ENCODE measurements at regions not wholly inside any gene's neighbourhood (a gene's known extent, or its start where the extent isn't known, plus 50 kb on each side); places are given as distances from the start of the nearest gene placed in this dataset.
"Not testable (repeated sequence)": the region's sequence is repeated elsewhere in the genome, so short reads cannot be mapped to it uniquely, and the experiment has no call there.

- Mint-ChIP-seq H3K27me3 (no peaks in the 10 kb centered on the region), H3K27ac (no peak overlapping the region), H3K4me1 (no peaks in the 10 kb centered on the region), H3K4me3 (no peak overlapping the region), H3K9me3 (peaks cover 3% of the 10 kb centered on the region), H3K36me3 (no peaks in the 10 kb centered on the region)
- DNase-seq (ENCODE audit: low spot score in 2 of 2) (no peak), ATAC-seq (ENCODE audit: low read depth) (no peak)
These were observed 183.2 kb upstream of the TUSC1 start for GRCh38 chr9:25861421-25861820.

DNA sequence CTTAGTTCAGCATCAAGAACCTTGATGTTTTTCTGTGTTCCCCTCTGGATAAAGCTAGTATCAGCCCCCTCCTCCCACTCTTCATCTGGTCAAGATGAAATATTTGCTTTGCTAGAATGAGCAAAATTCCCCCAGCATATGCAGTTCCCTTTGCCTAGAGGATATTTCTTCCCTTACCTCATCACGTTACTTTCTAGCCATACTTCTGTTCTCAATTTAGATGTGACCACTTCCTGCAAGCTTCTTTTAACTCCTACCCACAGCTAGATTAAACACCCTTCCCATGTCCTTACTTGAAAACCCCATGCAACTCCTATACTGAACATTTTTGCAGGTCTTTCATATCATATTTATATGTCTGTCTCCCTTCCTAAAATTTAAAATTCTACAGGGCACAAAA is 178.9 kb upstream of the TUSC1 start:
- H3K4me1 Mint-ChIP-seq: no peaks in the 10 kb centered on the region

DNA sequence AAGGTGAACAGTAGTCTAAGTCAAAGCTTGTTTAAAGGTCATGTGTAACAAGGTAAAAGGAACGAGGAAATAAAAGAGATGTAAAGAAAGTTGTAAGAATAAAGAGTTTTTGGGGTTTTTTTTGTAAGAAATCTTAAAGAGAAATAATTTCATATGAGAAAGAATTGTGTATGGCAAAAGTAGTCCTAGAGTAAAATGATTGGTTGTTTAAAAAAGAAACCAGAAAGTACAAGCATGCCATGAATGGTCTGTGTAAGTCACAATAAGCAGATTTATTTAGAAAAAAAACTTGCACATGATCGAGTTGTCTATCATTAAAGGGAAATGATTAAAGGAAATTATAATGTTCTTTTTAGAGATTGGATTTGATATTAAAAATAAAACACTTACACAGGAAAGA is 172.6 kb upstream of the TUSC1 start:
- H3K27ac Mint-ChIP-seq: no peak overlapping the region
- no peaks in the 10 kb centered on the region for H3K36me3 Mint-ChIP-seq
- no peaks in the 10 kb centered on the region for H3K27me3 Mint-ChIP-seq
- no peaks in the 10 kb centered on the region for H3K4me1 Mint-ChIP-seq
- no peak for DNase-seq (ENCODE audit: low spot score in 2 of 2)
- ATAC-seq (ENCODE audit: low read depth): no peak
- peaks cover 11% of the 10 kb centered on the region for H3K9me3 Mint-ChIP-seq
- H3K4me3 Mint-ChIP-seq: no peak overlapping the region

More for the DNA sequence above, 178.9 kb upstream of the TUSC1 start:
- Mint-ChIP-seq H3K4me3 (no peak overlapping the region), H3K27ac (no peak overlapping the region), H3K36me3 (no peaks in the 10 kb centered on the region), H3K27me3 (no peaks in the 10 kb centered on the region), H3K9me3 (peaks cover 6% of the 10 kb centered on the region)
- ATAC-seq (ENCODE audit: low read depth) (no peak), DNase-seq (ENCODE audit: low spot score in 2 of 2) (no peak)

- Mint-ChIP-seq H3K27ac (no peak overlapping the region), H3K4me1 (no peaks in the 10 kb centered on the region), H3K4me3 (no peak overlapping the region), H3K36me3 (no peaks in the 10 kb centered on the region), H3K9me3 (peaks cover 5% of the 10 kb centered on the region), H3K27me3 (no peaks in the 10 kb centered on the region)
- ATAC-seq (ENCODE audit: low read depth) (no peak), DNase-seq (ENCODE audit: low spot score in 2 of 2) (no peak)
These were observed 167.6 kb upstream of the TUSC1 start for GRCh38 chr9:25845867-25846266.

- H3K4me1 Mint-ChIP-seq: no peaks in the 10 kb centered on the region
- H3K4me3 Mint-ChIP-seq: no peak overlapping the region
- no peaks in the 10 kb centered on the region for H3K27me3 Mint-ChIP-seq
These were observed 152.1 kb upstream of the TUSC1 start for GRCh38 chr9:25830381-25830780.

DNA sequence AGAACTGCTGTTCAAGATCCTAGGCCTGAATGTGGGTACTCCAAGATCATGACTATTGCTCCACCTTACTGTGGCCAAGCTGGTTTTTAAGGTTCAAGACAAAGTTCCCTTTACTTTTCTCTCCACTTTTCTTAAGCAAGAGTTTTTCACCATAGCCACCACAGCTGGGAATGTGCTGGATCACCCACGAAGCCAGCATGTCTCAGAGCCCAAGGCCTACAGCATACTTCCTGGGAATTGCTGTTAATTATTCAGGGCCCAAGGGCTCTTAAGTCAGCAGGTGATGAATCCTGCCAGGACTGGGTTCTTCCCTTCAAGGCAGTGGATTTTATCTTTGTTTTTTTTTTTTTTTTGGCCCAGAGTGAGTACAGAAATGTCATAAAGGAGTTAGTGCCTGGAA is 149.4 kb upstream of the TUSC1 start:
- DNase-seq (ENCODE audit: low spot score in 2 of 2) (no peak), ATAC-seq (ENCODE audit: low read depth) (no peak)
- Mint-ChIP-seq H3K27me3 (no peaks in the 10 kb centered on the region), H3K27ac (no peak overlapping the region), H3K4me1 (no peaks in the 10 kb centered on the region), H3K36me3 (no peaks in the 10 kb centered on the region), H3K4me3 (no peak overlapping the region), H3K9me3 (peaks cover 13% of the 10 kb centered on the region)

More at GRCh38 chr9:25830381-25830780, 152.1 kb upstream of the TUSC1 start:
- no peaks in the 10 kb centered on the region for H3K36me3 Mint-ChIP-seq
- ATAC-seq (ENCODE audit: low read depth) (no peak), DNase-seq (ENCODE audit: low spot score in 2 of 2) (no peak)
- H3K27ac Mint-ChIP-seq: no peak overlapping the region
- H3K9me3 Mint-ChIP-seq: peaks cover 11% of the 10 kb centered on the region

GRCh38 chr9:25816439-25816838 is 138.2 kb upstream of the TUSC1 start:
- ATAC-seq (ENCODE audit: low read depth) (no peak), DNase-seq (ENCODE audit: low spot score in 2 of 2) (no peak)
- Mint-ChIP-seq H3K4me3 (no peak overlapping the region), H3K9me3 (peaks cover 5% of the 10 kb centered on the region), H3K27ac (no peak overlapping the region), H3K27me3 (no peaks in the 10 kb centered on the region), H3K4me1 (no peaks in the 10 kb centered on the region), H3K36me3 (no peaks in the 10 kb centered on the region)

- H3K27me3 Mint-ChIP-seq: no peaks in the 10 kb centered on the region
- ATAC-seq (ENCODE audit: low read depth) (no peak), DNase-seq (ENCODE audit: low spot score in 2 of 2) (no peak)
- H3K4me3 Mint-ChIP-seq: no peak overlapping the region
- H3K9me3 Mint-ChIP-seq: no peaks in the 10 kb centered on the region
- H3K27ac Mint-ChIP-seq: no peak overlapping the region
- no peaks in the 10 kb centered on the region for H3K36me3 Mint-ChIP-seq
- no peaks in the 10 kb centered on the region for H3K4me1 Mint-ChIP-seq
These were observed 135.8 kb upstream of the TUSC1 start for GRCh38 chr9:25814023-25814422.

GRCh38 chr9:25813478-25813877 is 135.2 kb upstream of the TUSC1 start:
- no peaks in the 10 kb centered on the region for H3K27me3 Mint-ChIP-seq

GRCh38 chr9:25808554-25808953 is 130.3 kb upstream of the TUSC1 start:
- H3K36me3 Mint-ChIP-seq: no peaks in the 10 kb centered on the region

More at GRCh38 chr9:25813478-25813877, 135.2 kb upstream of the TUSC1 start:
- Mint-ChIP-seq H3K4me3 (no peak overlapping the region), H3K27ac (no peak overlapping the region), H3K9me3 (no peaks in the 10 kb centered on the region), H3K36me3 (no peaks in the 10 kb centered on the region), H3K4me1 (no peaks in the 10 kb centered on the region)
- ATAC-seq (ENCODE audit: low read depth) (no peak), DNase-seq (ENCODE audit: low spot score in 2 of 2) (no peak)

DNA sequence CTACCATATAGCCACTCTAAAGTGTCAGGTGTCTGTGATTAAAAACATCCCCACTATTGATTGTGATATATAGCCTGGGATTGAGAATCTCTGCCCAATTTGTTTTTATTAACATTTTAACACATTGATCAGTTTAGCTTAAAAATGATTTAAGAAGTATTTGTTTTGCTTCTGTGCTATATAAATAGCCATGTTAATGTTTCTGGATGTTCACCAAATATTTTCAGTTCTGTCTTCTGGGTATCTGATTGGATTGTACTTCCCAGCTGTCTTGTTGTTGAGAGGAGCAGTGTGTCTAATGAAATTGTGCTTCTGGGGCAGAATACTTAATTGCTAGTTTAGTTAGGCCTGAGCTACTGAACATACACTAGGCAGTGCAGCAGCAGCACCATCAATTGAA is 126.6 kb upstream of the TUSC1 start:
- no peak overlapping the region for H3K4me3 Mint-ChIP-seq
- H3K4me1 Mint-ChIP-seq: no peaks in the 10 kb centered on the region
- no peaks in the 10 kb centered on the region for H3K36me3 Mint-ChIP-seq
- no peaks in the 10 kb centered on the region for H3K27me3 Mint-ChIP-seq
- H3K9me3 Mint-ChIP-seq: peaks cover 5% of the 10 kb centered on the region
- ATAC-seq (ENCODE audit: low read depth) (no peak), DNase-seq (ENCODE audit: low spot score in 2 of 2) (no peak)
- H3K27ac Mint-ChIP-seq: no peak overlapping the region

More at GRCh38 chr9:25808554-25808953, 130.3 kb upstream of the TUSC1 start:
- Mint-ChIP-seq H3K4me3 (no peak overlapping the region), H3K27me3 (no peaks in the 10 kb centered on the region), H3K27ac (no peak overlapping the region), H3K4me1 (no peaks in the 10 kb centered on the region), H3K9me3 (peaks cover 5% of the 10 kb centered on the region)
- no peak for DNase-seq (ENCODE audit: low spot score in 2 of 2)
- ATAC-seq (ENCODE audit: low read depth): no peak

DNA sequence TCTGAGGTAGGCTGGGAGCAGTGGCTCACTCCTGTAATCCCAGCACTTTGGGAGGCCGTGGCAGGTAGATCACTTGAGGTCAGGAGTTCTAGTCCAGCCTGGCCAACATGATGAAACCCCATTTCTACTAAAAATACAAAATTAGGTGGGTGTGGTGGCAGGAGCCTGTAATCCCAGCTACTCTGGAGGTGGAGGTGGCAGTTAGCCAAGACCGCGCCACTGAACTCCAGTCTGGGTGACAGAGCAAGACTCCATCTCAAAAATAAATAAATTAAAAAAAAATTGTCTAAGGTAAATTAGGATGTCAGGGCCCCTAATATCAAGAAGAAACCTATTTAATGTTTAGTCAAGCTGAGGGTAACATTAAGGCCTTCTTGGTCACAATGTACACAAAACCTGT is 123.7 kb upstream of the TUSC1 start:
- not testable (repeated sequence) for H3K4me3 Mint-ChIP-seq; H3K36me3 Mint-ChIP-seq; H3K27ac Mint-ChIP-seq; H3K4me1 Mint-ChIP-seq; H3K9me3 Mint-ChIP-seq; ATAC-seq (ENCODE audit: low read depth); H3K27me3 Mint-ChIP-seq; DNase-seq (ENCODE audit: low spot score in 2 of 2)

DNA sequence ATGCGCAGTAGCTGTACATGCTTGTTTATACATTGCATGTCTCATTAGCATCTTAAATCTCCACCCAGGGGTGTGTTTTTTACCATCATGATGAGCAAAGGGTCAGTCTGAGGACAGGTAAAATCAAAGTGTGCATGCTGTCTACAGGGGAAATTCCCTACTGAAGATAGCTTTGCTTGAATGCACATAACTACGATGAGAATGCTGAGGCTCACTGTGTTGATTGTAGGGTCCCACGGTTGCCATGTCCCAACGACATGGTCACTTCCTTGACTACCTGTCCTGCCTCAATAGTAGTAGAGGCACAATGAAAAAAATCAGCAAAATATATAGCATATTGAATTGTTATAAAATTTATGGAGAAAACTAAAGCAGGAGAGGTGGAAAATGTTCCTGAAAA is 95.6 kb upstream of the TUSC1 start:
- Mint-ChIP-seq H3K4me1 (no peaks in the 10 kb centered on the region), H3K4me3 (no peak overlapping the region), H3K27me3 (no peaks in the 10 kb centered on the region), H3K36me3 (no peaks in the 10 kb centered on the region), H3K27ac (no peak overlapping the region), H3K9me3 (peaks cover 12% of the 10 kb centered on the region)
- no peak for ATAC-seq (ENCODE audit: low read depth)
- no peak for DNase-seq (ENCODE audit: low spot score in 2 of 2)

- no peaks in the 10 kb centered on the region for H3K27me3 Mint-ChIP-seq
- no peak for DNase-seq (ENCODE audit: low spot score in 2 of 2)
- no peak for ATAC-seq (ENCODE audit: low read depth)
- H3K27ac Mint-ChIP-seq: no peak overlapping the region
- H3K9me3 Mint-ChIP-seq: peaks cover 4% of the 10 kb centered on the region
- no peaks in the 10 kb centered on the region for H3K4me1 Mint-ChIP-seq
- no peaks in the 10 kb centered on the region for H3K36me3 Mint-ChIP-seq
- no peak overlapping the region for H3K4me3 Mint-ChIP-seq
These were observed 77.7 kb upstream of the TUSC1 start for GRCh38 chr9:25755951-25756350.

DNA sequence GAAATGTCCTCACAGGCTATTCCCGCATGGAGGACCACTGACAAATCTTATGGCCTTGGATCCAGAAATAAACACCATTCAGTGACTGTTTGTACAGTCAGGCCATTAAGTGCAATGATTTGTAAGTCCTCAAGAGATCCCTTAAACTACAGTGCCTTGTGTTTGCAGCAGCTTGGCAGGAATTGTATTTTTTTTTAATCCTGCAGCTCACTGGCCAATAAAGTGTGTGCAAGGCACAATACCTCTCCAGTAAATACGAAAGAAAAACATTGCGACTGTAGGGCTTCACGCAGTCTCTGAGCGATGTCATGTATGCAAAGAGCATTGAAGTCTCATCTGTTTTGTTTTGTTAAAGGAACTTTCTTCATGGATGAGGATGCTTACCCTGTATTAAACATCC is 74.2 kb upstream of the TUSC1 start:
- peaks cover 2% of the 10 kb centered on the region for H3K9me3 Mint-ChIP-seq
- no peak overlapping the region for H3K27ac Mint-ChIP-seq
- no peaks in the 10 kb centered on the region for H3K27me3 Mint-ChIP-seq
- H3K36me3 Mint-ChIP-seq: no peaks in the 10 kb centered on the region
- no peaks in the 10 kb centered on the region for H3K4me1 Mint-ChIP-seq
- DNase-seq (ENCODE audit: low spot score in 2 of 2) (no peak), ATAC-seq (ENCODE audit: low read depth) (no peak)
- no peak overlapping the region for H3K4me3 Mint-ChIP-seq
